ENCODE measurements at regions not wholly inside any gene's neighbourhood (a gene's known extent, or its start where the extent isn't known, plus 50 kb on each side); places are given as distances from the start of the nearest gene placed in this dataset.

- H3K9ac ChIP-seq (ENCODE audit: low read length) = no peak overlapping the region
- no peaks in the 10 kb centered on the region for H3K79me2 ChIP-seq (ENCODE audit: insufficient read depth, low read length)
- H3K9me3 ChIP-seq (ENCODE audit: insufficient read depth, low read length) = no peaks in the 10 kb centered on the region
- H3K27ac ChIP-seq (ENCODE audit: low read depth, low read length) = no peak overlapping the region
- no peaks in the 10 kb centered on the region for H3K9me2 ChIP-seq (replicated peaks; ENCODE audit: insufficient read depth, low read length)
- H3F3A ChIP-seq (ENCODE audit: insufficient read depth) = no peaks in the 10 kb centered on the region
- H3K4me3 ChIP-seq (ENCODE audit: insufficient read depth, low read length, poor library complexity, severe bottlenecking) = no peak overlapping the region
- H3K4me2 ChIP-seq (ENCODE audit: low read depth, low read length, poor library complexity, severe bottlenecking) = no peak overlapping the region
- no peaks in the 10 kb centered on the region for H3K36me3 ChIP-seq (ENCODE audit: low read length)
- no peak overlapping the region for H2AFZ ChIP-seq (ENCODE audit: low read depth, low read length, severe bottlenecking)
- no peak for TF ChIP-seq EZH2phosphoT487 (conservative IDR thresholded peaks at IDR 0.05; ENCODE audit: low read length)
- H3K27me3 ChIP-seq (ENCODE audit: low read length) = no peaks in the 10 kb centered on the region
- no peaks in the 10 kb centered on the region for H4K20me1 ChIP-seq (ENCODE audit: low read depth, low read length)
Observed at GRCh38 chr2:81073412-81073811, 768.9 kb upstream of the LRRTM1 start.

GRCh38 chr2:81068144-81068543, 763.6 kb upstream of the LRRTM1 start:
- H3K4me3 ChIP-seq (ENCODE audit: insufficient read depth, low read length, poor library complexity, severe bottlenecking) = no peak overlapping the region
- H3K27ac ChIP-seq (ENCODE audit: low read depth, low read length) = no peak overlapping the region
- H3K27me3 ChIP-seq (ENCODE audit: low read length) = no peaks in the 10 kb centered on the region
- no peaks in the 10 kb centered on the region for H3K9me2 ChIP-seq (replicated peaks; ENCODE audit: insufficient read depth, low read length)
- H4K20me1 ChIP-seq (ENCODE audit: low read depth, low read length) = no peaks in the 10 kb centered on the region
- H3K9me3 ChIP-seq (ENCODE audit: insufficient read depth, low read length) = no peaks in the 10 kb centered on the region
- no peak for TF ChIP-seq EZH2phosphoT487 (conservative IDR thresholded peaks at IDR 0.05; ENCODE audit: low read length)
- TF ChIP-seq CTCF (IDR thresholded peaks at IDR 0.05; ENCODE audit: insufficient read depth, low read length, poor library complexity, severe bottlenecking) = no peak
- no peak overlapping the region for H2AFZ ChIP-seq (ENCODE audit: low read depth, low read length, severe bottlenecking)
- H3K4me2 ChIP-seq (ENCODE audit: low read depth, low read length, poor library complexity, severe bottlenecking) = no peak overlapping the region
- no peaks in the 10 kb centered on the region for H3F3A ChIP-seq (ENCODE audit: insufficient read depth)
- H3K79me2 ChIP-seq (ENCODE audit: insufficient read depth, low read length) = no peaks in the 10 kb centered on the region
- no peak overlapping the region for H3K9ac ChIP-seq (ENCODE audit: low read length)
- H3K36me3 ChIP-seq (ENCODE audit: low read length) = no peaks in the 10 kb centered on the region

GRCh38 chr2:81061016-81061415, 756.5 kb upstream of the LRRTM1 start:
- Histone ChIP-seq H3K36me3 (ENCODE audit: low read length) (no peaks in the 10 kb centered on the region), H3K27me3 (ENCODE audit: low read length) (no peaks in the 10 kb centered on the region), H3F3A (ENCODE audit: insufficient read depth) (no peaks in the 10 kb centered on the region), H3K9ac (ENCODE audit: low read length) (no peak overlapping the region), H4K20me1 (ENCODE audit: low read depth, low read length) (no peaks in the 10 kb centered on the region), H3K9me3 (ENCODE audit: insufficient read depth, low read length) (no peaks in the 10 kb centered on the region; the same call in 1 of the 2 replicates), H3K4me3 (ENCODE audit: insufficient read depth, low read length, poor library complexity, severe bottlenecking) (no peak overlapping the region), H3K4me2 (ENCODE audit: low read depth, low read length, poor library complexity, severe bottlenecking) (no peak overlapping the region), H3K27ac (ENCODE audit: low read depth, low read length) (no peak overlapping the region), H3K79me2 (ENCODE audit: insufficient read depth, low read length) (no peaks in the 10 kb centered on the region), H2AFZ (ENCODE audit: low read depth, low read length, severe bottlenecking) (no peak overlapping the region), H3K9me2 (replicated peaks; ENCODE audit: insufficient read depth, low read length) (no peaks in the 10 kb centered on the region)
- TF ChIP-seq EZH2phosphoT487 (conservative IDR thresholded peaks at IDR 0.05; ENCODE audit: low read length) (no peak), CTCF (IDR thresholded peaks at IDR 0.05; ENCODE audit: insufficient read depth, low read length, poor library complexity, severe bottlenecking) (no peak)

- Histone ChIP-seq H3K9ac (ENCODE audit: low read length) (no peak overlapping the region), H3K9me3 (ENCODE audit: insufficient read depth, low read length) (no peaks in the 10 kb centered on the region), H3K27me3 (ENCODE audit: low read length) (no peaks in the 10 kb centered on the region), H3K79me2 (ENCODE audit: insufficient read depth, low read length) (no peaks in the 10 kb centered on the region), H3K4me2 (ENCODE audit: low read depth, low read length, poor library complexity, severe bottlenecking) (no peak overlapping the region), H3K4me3 (ENCODE audit: insufficient read depth, low read length, poor library complexity, severe bottlenecking) (no peak overlapping the region), H4K20me1 (ENCODE audit: low read depth, low read length) (no peaks in the 10 kb centered on the region), H2AFZ (ENCODE audit: low read depth, low read length, severe bottlenecking) (no peak overlapping the region), H3K36me3 (ENCODE audit: low read length) (no peaks in the 10 kb centered on the region), H3F3A (ENCODE audit: insufficient read depth) (no peaks in the 10 kb centered on the region), H3K27ac (ENCODE audit: low read depth, low read length) (no peak overlapping the region), H3K9me2 (replicated peaks; ENCODE audit: insufficient read depth, low read length) (no peaks in the 10 kb centered on the region)
- TF ChIP-seq EZH2phosphoT487 (conservative IDR thresholded peaks at IDR 0.05; ENCODE audit: low read length) (no peak), CTCF (IDR thresholded peaks at IDR 0.05; ENCODE audit: insufficient read depth, low read length, poor library complexity, severe bottlenecking) (no peak)
Observed at GRCh38 chr2:81050580-81051095, 746.1 kb upstream of the LRRTM1 start.

Data from SU-DHL-6 (cell line).